GM21825 (cell line): ENCODE measurements at regions not wholly inside any gene's neighbourhood (a gene's known extent, or its start where the extent isn't known, plus 50 kb on each side); places are given as distances from the start of the nearest gene placed in this dataset.

Source experiments
- ATAC-seq: cut with Tn5 transposase; IDR thresholded peaks from one replicate; pipeline ENCODE4 v1.9.1; 2021; ENCODE audit warnings: mild to moderate bottlenecking, moderate library complexity; ENCODE audit not compliant: unreplicated experiment

DNA sequence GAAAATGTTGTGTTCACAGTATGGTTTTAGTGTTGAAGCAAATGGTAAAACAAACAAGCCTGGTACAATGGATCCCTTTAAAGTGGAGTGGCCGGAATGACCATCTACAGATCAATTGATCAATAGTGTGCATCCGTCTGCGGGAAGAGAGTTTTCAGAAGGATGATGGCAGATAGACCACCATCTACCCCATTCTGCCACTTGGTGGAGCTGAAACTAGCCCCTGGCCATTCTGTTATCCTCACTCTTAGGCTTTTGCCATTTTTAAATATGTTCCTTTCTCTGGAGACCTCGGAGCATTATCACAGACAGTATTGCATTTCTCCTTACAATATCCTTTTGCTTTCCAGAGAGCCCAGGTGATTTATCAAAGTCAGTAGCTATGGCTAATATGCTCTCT lies 258.9 kb upstream of the CFAP20DC start:
- ATAC-seq = no peak

DNA sequence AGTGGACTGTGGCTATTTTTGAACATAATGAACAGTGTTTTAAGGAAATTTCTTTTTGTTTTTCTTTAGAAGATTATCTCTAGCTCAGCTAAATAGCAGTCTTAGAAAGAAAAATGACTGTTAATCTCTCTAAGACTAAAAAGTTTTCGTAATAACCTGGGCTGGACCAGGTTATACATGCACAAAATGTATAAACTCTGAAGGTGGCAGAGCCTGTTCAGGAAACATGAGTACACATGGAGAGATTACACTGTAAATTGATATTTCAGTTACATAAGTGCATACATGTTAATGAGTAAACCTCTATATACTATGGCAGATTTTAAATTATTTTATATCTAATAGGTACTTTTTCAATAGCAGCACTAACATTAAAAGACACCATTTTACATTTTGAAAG lies 258.2 kb upstream of the CFAP20DC start:
- no peak for ATAC-seq

- ATAC-seq = no peak
These were observed 256.6 kb upstream of the CFAP20DC start for GRCh38 chr3:59306436-59306835.

GRCh38 chr3:59304296-59304695 lies 254.5 kb upstream of the CFAP20DC start:
- ATAC-seq = no peak

- ATAC-seq = no peak
These were observed 253.6 kb upstream of the CFAP20DC start for GRCh38 chr3:59303452-59303851.

GRCh38 chr3:59302442-59302841 lies 252.6 kb upstream of the CFAP20DC start:
- no peak for ATAC-seq

DNA sequence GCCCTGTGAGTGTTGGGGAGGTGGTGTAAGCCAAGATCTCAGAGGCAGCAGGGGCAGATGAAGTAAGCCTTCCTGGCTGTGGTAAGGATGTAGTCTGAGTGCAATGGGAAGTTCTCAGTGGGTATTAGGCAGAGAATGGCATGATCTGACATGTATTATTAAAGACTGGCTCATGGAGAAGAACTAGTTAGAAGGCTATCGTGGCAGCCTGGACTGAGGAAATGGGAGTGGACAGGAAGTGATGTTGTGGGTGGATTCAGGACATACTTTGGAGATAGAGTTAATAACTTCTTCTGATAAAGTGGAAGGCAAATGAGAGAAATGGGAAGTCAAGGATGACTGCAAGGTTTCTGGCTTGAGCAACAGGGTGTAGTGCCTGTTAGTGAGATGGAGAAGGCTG lies 250.9 kb upstream of the CFAP20DC start:
- ATAC-seq = no peak

DNA sequence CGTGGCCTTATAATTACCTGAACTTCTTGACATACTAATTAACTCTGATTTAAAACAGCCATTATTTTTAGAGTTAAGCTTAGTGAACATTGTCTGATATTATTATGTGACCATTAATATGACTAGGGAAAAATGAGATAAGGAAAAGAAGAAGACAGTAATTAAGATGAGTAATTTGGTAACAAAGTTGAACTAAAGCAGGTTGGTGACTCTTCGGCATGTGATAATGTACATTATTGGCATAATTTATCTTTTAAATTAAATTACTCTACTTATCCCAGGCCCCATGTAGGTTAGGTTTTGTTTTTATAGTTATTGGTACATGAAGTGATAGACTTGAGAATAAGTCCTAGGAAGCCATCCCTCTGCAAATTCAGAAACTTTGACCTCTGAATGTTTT lies 249.7 kb upstream of the CFAP20DC start:
- ATAC-seq = no peak

- no peak for ATAC-seq
These were observed 240.5 kb upstream of the CFAP20DC start for GRCh38 chr3:59290358-59290757.

- no peak for ATAC-seq
These were observed 240.0 kb upstream of the CFAP20DC start for GRCh38 chr3:59289831-59290230.

DNA sequence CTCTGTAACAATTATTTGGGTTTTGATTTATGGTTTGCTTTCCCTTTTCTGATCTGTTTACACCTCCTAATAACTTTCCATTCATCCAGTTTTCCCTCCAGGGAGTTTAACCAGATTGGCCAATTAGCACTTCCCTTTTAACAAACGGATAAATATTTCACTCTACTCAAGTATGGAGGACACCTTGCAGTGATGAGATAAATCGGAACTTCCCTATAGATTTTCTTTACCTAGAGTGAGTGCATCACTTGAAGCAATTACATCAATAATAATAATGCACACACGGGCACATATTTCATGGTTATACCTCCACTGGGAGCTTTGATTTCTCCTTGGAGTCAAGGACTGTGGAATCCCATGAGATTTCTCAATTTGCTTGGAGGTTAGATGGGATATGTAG lies 239.1 kb upstream of the CFAP20DC start:
- ATAC-seq = no peak

- ATAC-seq = no peak
These were observed 237.1 kb upstream of the CFAP20DC start for GRCh38 chr3:59286791-59287531.

- no peak for ATAC-seq
These were observed 235.7 kb upstream of the CFAP20DC start for GRCh38 chr3:59285560-59285959.

DNA sequence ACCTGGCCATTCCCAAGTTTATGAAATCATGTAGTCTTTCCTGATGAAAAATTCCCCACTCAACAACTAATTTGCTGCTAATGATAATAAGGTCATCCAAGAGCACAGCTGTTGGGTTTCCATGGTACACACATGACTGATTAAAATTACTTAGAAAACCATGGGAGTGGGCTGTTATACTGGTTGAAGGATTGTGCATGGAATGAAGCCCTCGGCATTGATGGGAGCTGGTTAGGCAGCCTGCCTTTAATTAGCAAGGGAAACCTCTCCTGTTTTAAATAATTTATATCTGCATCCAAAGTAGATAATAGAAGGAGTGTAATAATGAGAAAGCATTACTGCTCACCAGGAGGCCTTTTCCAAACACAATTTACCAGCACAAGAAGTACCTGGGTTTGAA lies 235.1 kb upstream of the CFAP20DC start:
- no peak for ATAC-seq

- no peak for ATAC-seq
These were observed 230.3 kb upstream of the CFAP20DC start for GRCh38 chr3:59280113-59280512.

DNA sequence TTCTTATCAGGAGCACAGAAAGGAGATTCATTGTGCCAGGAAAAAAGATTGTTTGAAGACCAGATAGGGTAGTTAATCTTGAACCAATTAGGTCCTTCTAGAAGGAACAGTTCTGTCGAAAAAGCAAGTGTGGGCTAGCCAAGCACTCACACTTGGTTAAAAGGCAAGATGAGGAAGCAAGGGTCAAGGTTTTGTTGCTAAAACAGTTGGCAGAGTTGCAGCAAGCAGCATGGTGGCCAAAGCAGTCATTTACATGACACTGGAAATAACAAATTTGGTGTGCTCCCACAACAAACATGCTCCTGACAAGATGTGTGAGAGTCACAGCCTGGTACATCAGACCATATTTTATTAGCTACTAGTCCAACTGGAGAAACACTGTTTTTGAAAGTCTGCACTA lies 228.0 kb upstream of the CFAP20DC start:
- no peak for ATAC-seq

DNA sequence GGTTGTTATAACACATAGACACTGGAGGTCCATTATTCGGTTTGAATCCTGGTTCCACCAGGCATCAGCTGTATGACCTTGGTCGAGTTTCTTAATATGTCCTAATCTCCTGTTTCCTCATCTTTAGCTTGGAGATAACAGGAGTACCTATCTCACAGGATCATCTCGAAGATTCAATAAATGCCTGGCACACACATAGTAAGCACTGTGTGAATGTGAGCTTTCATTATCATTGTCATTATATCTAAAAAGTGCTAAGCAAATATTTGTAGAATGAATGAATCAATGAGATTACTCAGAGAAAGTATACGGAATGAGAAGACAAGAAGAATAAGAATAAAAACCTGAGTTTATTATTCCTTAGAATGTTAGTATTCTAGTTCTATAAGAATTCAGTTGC lies 227.4 kb upstream of the CFAP20DC start:
- no peak for ATAC-seq

DNA sequence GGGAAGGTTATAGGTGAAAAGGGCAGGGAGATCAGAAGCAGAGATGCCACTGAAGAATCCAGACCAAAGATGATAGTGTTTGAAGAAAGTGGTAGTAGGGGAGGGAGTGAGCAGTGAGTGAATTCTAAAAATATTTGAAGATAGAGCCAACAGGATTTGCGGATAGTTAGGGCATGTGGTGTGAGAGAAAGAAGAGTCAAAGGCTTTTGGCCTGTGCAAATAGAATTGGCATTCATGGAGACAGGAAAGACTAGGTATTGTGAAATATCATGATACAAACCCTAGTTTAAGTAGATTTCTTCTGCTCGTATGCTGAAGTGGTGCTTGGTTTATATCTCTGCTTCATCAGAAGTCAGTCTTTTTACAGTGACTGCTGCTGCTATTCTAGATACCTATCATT lies 224.2 kb upstream of the CFAP20DC start:
- no peak for ATAC-seq

GRCh38 chr3:59271971-59272370 lies 222.1 kb upstream of the CFAP20DC start:
- ATAC-seq = no peak

GRCh38 chr3:59270921-59271320 lies 221.1 kb upstream of the CFAP20DC start:
- no peak for ATAC-seq

DNA sequence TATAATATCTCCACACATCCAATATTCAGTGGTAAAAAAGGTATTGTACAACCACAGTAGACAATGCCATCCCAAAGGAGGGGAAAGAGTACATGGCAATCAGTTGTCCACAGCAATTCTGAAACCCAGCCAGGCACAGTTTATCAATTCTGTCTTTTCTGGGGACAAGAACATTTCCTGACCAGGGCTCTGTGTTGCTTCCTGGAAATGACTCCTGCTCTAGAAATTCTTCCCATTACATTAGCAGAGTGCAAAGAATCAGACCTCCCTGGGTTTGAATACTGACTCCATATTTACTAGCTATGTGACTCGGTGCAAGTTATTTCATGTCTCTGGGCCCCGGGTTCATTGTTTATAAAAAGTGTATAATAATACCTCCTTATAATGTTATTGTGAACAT lies 220.4 kb upstream of the CFAP20DC start:
- ATAC-seq = no peak

DNA sequence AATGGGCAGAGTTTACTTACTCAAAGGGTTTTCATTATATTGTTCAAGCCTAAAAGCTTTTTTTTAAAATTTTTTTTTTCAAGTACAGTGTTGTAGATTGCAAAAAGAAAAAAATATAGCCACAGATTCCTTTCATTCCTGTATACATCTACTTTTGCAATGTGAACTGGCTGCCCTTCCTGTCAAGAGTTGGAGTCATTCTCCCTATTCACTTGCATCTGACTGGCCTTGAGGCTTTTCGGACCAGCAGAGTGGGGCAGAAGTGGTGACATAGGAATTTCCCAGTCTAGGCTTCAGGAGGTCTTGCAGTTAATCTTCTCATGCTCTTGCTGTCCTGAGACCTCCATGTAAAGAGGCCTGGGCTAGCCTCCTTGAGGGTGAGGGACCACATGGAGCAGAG lies 218.3 kb upstream of the CFAP20DC start:
- no peak for ATAC-seq

- no peak for ATAC-seq
These were observed 217.2 kb upstream of the CFAP20DC start for GRCh38 chr3:59267021-59267420.
